ENCODE measurements at regions not wholly inside any gene's neighbourhood (a gene's known extent, or its start where the extent isn't known, plus 50 kb on each side); places are given as distances from the start of the nearest gene placed in this dataset.
"Not testable (repeated sequence)": the region's sequence is repeated elsewhere in the genome, so short reads cannot be mapped to it uniquely, and the experiment has no call there.

DNA sequence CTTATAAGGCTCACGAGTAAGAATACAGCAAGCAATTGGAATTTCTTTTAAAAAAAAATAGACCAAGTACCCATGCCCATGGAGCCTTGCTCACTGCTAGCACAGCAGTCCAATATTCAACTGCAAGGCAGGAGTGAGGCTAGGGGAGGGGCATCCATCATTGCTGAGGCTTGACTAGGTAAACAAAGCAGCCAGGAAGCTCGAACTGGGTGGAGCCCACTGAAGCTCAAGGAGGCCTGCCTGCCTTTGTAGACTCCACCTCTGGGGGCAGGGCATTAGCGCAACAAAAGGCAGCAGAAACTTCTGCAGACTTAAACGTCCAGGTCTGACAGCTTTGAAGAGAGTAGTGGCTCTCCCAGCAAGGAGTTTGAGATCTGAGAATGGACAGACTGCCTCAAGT, 84.0 kb upstream of the STEAP1 start:
- TF ChIP-seq, protein P1, sequence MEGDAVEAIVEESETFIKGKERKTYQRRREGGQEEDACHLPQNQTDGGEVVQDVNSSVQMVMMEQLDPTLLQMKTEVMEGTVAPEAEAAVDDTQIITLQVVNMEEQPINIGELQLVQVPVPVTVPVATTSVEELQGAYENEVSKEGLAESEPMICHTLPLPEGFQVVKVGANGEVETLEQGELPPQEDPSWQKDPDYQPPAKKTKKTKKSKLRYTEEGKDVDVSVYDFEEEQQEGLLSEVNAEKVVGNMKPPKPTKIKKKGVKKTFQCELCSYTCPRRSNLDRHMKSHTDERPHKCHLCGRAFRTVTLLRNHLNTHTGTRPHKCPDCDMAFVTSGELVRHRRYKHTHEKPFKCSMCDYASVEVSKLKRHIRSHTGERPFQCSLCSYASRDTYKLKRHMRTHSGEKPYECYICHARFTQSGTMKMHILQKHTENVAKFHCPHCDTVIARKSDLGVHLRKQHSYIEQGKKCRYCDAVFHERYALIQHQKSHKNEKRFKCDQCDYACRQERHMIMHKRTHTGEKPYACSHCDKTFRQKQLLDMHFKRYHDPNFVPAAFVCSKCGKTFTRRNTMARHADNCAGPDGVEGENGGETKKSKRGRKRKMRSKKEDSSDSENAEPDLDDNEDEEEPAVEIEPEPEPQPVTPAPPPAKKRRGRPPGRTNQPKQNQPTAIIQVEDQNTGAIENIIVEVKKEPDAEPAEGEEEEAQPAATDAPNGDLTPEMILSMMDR (conservative IDR thresholded peaks at IDR 0.05), result not testable (repeated sequence)
- TF ChIP-seq ZFX (IDR thresholded peaks at IDR 0.05), result not testable (repeated sequence)
